Activated CD4-positive, alpha-beta T cell treated with anti-CD3 and anti-CD28 coated beads, Interleukin-2, amount 10 ng/mL, durations not matched to agents 7 days and 5 days (primary cell): ENCODE measurements at regions not wholly inside any gene's neighbourhood (a gene's known extent, or its start where the extent isn't known, plus 50 kb on each side); places are given as distances from the start of the nearest gene placed in this dataset.

ENCODE experiments used
- CTCF ChIA-PET: fragments of 350-600 bp; sonication (Branson Sonifier 250); formaldehyde crosslinking; loops from one replicate; lab custom pipeline; 2021; ENCODE audit warnings: antibody characterized with exemption; lab: Charles Lee
- POLR2A ChIA-PET: fragments of 350-600 bp; sonication (Branson Sonifier 250); formaldehyde crosslinking; loops from one replicate; lab custom pipeline; 2021; ENCODE audit warnings: antibody characterized with exemption; lab: Charles Lee
- DNase-seq: peaks from one replicate; pipeline ENCODE4 v3.0.0-alpha.2; 2020
- H3K27ac Mint-ChIP-seq: one replicate; pipeline ENCODE4 v1.8.0; 2021; ENCODE audit warnings: mild to moderate bottlenecking, moderate library complexity, mixed read lengths
- H3K27me3 Mint-ChIP-seq: one replicate; pipeline ENCODE4 v1.8.0; 2021; ENCODE audit warnings: mixed read lengths
- H3K36me3 Mint-ChIP-seq: one replicate; pipeline ENCODE4 v1.8.0; 2021; ENCODE audit warnings: low read depth, mixed read lengths
- H3K4me1 Mint-ChIP-seq: one replicate; pipeline ENCODE4 v1.8.0; 2021; ENCODE audit warnings: mixed read lengths
- H3K4me3 Mint-ChIP-seq: one replicate; pipeline ENCODE4 v1.8.0; 2021; ENCODE audit warnings: mild to moderate bottlenecking, moderate library complexity, mixed read lengths
- H3K9me3 Mint-ChIP-seq: one replicate; pipeline ENCODE4 v1.8.0; 2021; ENCODE audit warnings: mixed read lengths

DNA sequence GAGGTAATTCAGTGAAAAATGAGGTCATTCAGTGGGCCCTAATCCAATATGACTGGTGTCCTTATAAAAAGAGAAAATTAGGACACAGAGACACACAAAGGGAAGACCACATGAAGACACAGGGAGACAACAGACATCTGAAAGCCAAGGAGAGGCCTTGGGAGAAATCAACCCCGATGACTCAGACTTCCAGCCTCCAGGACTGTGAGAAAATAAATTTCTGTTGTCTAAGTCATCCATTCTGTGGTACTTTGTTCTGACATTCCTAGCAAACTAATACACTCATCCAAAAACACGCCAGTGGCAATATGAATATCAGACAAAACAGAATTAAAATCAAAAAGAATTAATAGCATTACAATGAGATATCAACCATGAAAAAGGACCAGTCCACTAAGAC is 303.7 kb downstream of the SS18 start:
- Mint-ChIP-seq H3K9me3 (peaks cover 2% of the 10 kb centered on the region), H3K4me3 (no peak overlapping the region), H3K27ac (no peak overlapping the region), H3K4me1 (no peaks in the 10 kb centered on the region), H3K27me3 (peaks cover 4% of the 10 kb centered on the region), H3K36me3 (no peaks in the 10 kb centered on the region)
- DNase-seq: no peak
- ChIA-PET POLR2A (no interaction called here), CTCF (no interaction called here)

DNA sequence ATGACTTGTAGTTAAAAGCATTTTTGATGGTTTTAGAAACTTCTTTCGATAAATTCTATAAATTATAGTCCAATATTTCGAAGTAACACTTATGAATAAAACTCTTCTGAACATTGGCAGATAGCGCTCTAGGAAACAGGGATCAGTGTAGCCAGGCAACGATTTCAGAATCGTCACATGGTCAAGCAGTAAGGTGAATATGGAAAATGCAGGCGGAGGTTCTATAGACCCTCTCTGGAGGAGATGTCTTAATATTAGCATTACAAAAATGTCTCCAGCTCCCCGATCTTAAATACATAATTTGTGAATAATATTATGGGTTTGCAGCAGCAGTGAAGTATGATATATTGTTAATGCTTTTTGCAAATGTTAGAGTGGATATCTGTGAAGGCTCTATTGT is 310.3 kb downstream of the SS18 start:
- Mint-ChIP-seq H3K9me3 (no peaks in the 10 kb centered on the region), H3K4me3 (no peak overlapping the region), H3K27me3 (peaks cover 5% of the 10 kb centered on the region), H3K27ac (no peak overlapping the region), H3K4me1 (no peaks in the 10 kb centered on the region), H3K36me3 (no peaks in the 10 kb centered on the region)
- ChIA-PET CTCF (no interaction called here), POLR2A (no interaction called here)
- no peak for DNase-seq

DNA sequence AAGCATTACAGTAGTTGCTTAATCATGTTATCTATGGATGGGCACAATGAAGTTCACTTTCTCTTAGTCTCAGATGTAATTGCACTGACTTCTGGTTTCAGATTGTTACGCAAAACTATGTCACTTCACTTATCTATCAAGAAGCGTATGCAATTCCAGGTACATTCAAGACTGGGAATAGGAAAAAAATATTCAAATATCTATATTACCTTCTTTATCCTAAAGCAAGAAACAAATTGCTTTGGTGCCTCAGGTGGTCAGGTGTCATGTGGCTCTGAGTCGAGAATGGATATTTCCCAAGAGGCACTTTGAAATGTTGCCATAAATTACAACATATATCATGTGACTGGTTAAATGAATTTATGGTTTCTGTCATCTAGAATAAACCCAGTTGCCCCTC is 318.6 kb downstream of the SS18 start:
- Mint-ChIP-seq H3K4me1 (no peaks in the 10 kb centered on the region), H3K27ac (no peak overlapping the region), H3K4me3 (no peak overlapping the region), H3K9me3 (no peaks in the 10 kb centered on the region), H3K27me3 (peaks cover 2% of the 10 kb centered on the region), H3K36me3 (no peaks in the 10 kb centered on the region)
- no peak for DNase-seq
- POLR2A ChIA-PET: no interaction called here
- CTCF ChIA-PET: no interaction called here

DNA sequence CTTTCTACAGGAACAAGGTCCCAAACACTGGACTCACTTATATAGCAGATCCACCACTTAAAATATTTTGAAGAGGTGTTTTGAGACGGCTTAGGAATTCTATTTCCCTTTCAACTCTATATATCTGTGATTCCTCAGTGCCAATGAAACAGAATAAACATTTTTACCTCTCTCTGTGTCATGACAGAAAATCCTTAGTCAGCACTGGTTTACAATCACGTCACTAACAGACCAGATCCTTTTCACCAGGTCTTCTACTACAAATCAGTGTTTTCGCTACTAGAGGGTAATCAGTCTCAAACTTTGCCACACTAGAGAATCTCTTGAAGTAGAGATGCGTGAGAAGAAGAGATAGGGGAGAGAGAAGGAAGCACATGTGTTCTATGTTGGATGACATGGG is 325.6 kb downstream of the SS18 start:
- DNase-seq: no peak
- Mint-ChIP-seq H3K4me3 (no peak overlapping the region), H3K36me3 (no peaks in the 10 kb centered on the region), H3K27me3 (no peaks in the 10 kb centered on the region), H3K9me3 (no peaks in the 10 kb centered on the region), H3K4me1 (no peaks in the 10 kb centered on the region), H3K27ac (no peak overlapping the region)
- ChIA-PET CTCF (no interaction called here), POLR2A (no interaction called here)

DNA sequence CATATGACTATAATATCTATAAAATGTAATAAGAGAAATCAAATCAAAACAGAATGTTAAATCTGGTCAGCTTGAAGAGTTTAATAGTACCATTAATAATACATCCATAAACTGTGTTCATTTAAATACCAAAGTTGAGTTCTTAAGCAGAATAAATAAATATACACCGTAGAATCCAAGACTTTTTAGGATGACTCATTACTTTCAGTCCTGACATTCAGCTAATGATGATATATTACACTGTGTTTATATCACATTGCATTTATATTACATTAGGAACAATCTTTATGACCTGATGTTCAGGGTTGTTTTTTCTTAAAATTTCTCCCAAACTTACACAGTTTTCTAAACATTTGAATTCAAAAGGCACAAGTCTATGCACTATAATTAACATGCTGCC is 331.3 kb downstream of the SS18 start:
- POLR2A ChIA-PET: no interaction called here

DNA sequence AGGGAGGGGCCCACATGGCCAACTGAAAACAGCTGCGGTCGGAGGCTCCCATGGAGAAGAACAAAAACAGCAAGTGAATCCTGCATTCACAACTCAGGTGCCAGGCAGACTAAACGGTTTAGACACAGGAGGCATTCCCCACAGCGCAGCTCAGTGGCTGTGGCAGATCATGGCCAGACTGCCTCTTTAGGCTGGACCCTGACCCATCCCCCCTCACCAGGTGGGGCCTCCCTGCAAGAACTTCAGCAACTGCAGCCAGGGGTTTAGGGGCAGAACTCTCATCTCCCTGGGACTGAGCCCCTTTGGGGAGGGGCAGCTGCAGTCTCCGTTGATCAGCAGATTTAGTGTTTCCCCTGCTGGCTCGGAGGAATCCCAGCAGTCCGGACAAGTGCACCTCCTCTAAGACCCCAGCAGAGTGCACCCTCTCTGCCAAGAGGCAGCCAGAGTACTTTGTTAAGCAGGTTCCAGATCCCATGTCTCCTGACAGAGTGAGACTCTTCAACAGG is 346.7 kb downstream of the SS18 start:
- no peaks in the 10 kb centered on the region for H3K27me3 Mint-ChIP-seq
- H3K27ac Mint-ChIP-seq: no peak overlapping the region
- no peaks in the 10 kb centered on the region for H3K4me1 Mint-ChIP-seq
- H3K4me3 Mint-ChIP-seq: no peak overlapping the region
- no peaks in the 10 kb centered on the region for H3K9me3 Mint-ChIP-seq
- ChIA-PET CTCF (no interaction called here), POLR2A (no interaction called here)
- no peak for DNase-seq
- H3K36me3 Mint-ChIP-seq: no peaks in the 10 kb centered on the region

More for the DNA sequence above, 331.3 kb downstream of the SS18 start:
- no peak for DNase-seq
- H3K4me3 Mint-ChIP-seq: no peak overlapping the region
- no peaks in the 10 kb centered on the region for H3K4me1 Mint-ChIP-seq
- CTCF ChIA-PET: no interaction called here
- no peaks in the 10 kb centered on the region for H3K36me3 Mint-ChIP-seq
- H3K27ac Mint-ChIP-seq: no peak overlapping the region
- no peaks in the 10 kb centered on the region for H3K9me3 Mint-ChIP-seq
- peaks cover 2% of the 10 kb centered on the region for H3K27me3 Mint-ChIP-seq

DNA sequence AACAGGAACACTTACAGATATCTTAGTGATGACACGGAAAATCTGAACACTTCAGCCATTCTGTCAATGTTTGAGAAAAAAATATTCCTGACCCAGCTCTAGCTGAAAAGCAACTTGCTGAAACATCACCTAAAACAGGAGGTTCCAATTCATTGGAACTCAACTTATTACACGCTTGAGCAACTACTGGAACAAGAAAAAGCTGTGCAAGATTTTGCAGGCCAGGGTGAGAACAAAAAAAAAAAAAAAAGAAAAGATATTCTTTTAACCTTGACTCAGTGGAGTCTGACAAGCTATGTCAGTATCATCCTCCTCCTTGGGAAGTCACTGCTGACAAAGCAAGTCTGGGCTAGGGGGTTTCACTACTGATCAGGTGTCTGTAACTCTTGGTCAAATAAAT is 351.0 kb downstream of the SS18 start:
- Mint-ChIP-seq H3K9me3 (no peaks in the 10 kb centered on the region), H3K27ac (no peak overlapping the region), H3K36me3 (no peaks in the 10 kb centered on the region), H3K4me3 (no peak overlapping the region), H3K4me1 (no peaks in the 10 kb centered on the region), H3K27me3 (no peaks in the 10 kb centered on the region)
- ChIA-PET CTCF (no interaction called here), POLR2A (no interaction called here)
- DNase-seq: no peak

DNA sequence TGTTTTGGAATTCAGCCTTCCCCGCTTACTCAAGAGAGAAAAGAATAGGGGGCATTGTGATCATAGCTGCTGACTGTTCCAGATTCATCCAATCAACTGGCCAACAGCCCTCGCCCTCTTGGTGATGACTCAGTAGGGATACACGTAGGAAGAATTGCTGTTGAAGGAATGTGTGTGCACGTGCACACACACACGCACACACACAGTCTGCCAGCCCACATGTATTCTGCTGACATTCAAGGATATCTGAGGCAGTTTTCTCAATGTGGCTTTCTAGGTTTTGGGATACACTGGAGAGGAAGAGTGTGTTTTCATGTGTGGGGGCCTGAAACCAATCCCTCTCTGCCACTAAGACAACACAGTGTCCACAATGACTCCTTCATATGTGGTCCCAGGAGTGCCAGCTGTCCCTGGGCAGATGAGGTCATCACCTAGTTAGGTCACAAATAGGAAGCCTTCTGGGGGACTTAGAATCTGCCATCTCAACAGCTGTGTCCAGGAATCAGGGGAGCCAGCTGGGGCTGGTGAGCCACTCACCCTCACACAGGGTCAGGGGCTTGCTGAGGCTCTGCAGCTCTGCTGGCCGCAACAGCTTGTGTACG is 352.6 kb downstream of the SS18 start:
- no peaks in the 10 kb centered on the region for H3K9me3 Mint-ChIP-seq
- no peak overlapping the region for H3K4me3 Mint-ChIP-seq
- H3K36me3 Mint-ChIP-seq: no peaks in the 10 kb centered on the region
- CTCF ChIA-PET: no interaction called here
- no peak overlapping the region for H3K27ac Mint-ChIP-seq
- POLR2A ChIA-PET: no interaction called here
- no peak for DNase-seq
- H3K27me3 Mint-ChIP-seq: no peaks in the 10 kb centered on the region
- no peaks in the 10 kb centered on the region for H3K4me1 Mint-ChIP-seq

DNA sequence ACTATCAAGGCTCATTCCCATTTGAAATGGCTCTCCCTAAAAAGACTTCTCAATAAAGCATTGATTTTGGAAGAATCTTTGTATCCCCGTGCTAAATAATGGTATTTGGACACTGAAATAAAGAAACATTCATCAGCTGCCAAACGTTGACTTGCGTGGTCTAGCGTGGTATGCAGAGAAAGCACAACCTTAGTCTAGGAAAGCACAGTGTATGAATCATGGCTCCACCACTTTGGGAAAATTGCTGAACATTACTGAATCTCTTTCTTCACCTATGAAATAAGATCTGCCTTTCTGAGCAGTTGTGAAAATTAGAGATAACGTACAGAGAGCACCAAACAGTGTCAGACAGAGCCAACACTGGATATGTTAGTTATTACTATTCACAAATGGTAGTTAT is 353.9 kb downstream of the SS18 start:
- Mint-ChIP-seq H3K9me3 (no peaks in the 10 kb centered on the region), H3K36me3 (no peaks in the 10 kb centered on the region), H3K27me3 (no peaks in the 10 kb centered on the region), H3K4me3 (no peak overlapping the region), H3K4me1 (no peaks in the 10 kb centered on the region), H3K27ac (no peak overlapping the region)
- ChIA-PET CTCF (no interaction called here), POLR2A (no interaction called here)
- no peak for DNase-seq

DNA sequence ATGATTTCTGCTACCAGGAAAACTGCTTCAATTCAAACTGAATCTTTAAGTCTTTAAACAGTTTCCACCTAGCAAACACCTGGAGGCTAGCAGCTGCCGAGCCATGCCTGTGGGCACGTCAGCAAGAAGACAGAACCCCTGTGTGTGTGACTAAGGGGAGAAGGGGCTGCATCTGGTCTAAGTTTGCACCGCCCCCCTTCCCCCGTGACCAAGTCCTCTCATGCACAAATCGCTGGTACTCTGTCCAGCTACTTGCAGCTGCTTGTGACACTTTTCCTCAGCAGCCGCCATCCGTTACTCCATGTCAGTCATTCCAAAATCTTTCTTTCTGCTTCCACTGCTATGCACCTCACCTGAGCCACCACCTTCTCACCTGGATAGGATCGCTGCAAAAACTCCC is 355.0 kb downstream of the SS18 start:
- ChIA-PET CTCF (no interaction called here), POLR2A (no interaction called here)
- H3K4me1 Mint-ChIP-seq: no peaks in the 10 kb centered on the region

DNA sequence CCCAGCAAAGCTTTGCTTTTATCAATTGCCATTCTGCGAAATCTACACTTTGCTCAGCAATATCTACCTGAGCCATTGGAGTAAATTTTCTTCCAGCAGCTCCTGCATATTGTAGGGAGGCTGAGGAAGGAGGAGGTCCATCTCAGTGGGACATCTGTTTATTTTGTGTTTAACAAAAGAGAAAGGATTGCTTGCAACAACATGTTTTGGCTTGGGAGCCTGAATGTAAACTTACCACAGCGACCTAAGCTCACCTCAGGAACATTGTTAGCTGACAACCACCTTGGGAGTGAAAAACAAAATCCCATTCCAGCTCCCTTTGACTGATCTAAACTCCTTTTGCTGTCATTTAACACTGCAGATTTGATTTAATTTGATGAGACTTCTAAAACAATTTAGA is 356.1 kb downstream of the SS18 start:
- Mint-ChIP-seq H3K9me3 (peaks cover 3% of the 10 kb centered on the region), H3K27ac (no peak overlapping the region), H3K27me3 (no peaks in the 10 kb centered on the region), H3K36me3 (no peaks in the 10 kb centered on the region), H3K4me3 (no peak overlapping the region), H3K4me1 (no peaks in the 10 kb centered on the region)
- no peak for DNase-seq
- ChIA-PET CTCF (no interaction called here), POLR2A (no interaction called here)

More for the DNA sequence above, 355.0 kb downstream of the SS18 start:
- no peak overlapping the region for H3K4me3 Mint-ChIP-seq
- H3K9me3 Mint-ChIP-seq: peaks cover 1% of the 10 kb centered on the region
- H3K36me3 Mint-ChIP-seq: no peaks in the 10 kb centered on the region
- DNase-seq: no peak
- no peaks in the 10 kb centered on the region for H3K27me3 Mint-ChIP-seq
- H3K27ac Mint-ChIP-seq: no peak overlapping the region

DNA sequence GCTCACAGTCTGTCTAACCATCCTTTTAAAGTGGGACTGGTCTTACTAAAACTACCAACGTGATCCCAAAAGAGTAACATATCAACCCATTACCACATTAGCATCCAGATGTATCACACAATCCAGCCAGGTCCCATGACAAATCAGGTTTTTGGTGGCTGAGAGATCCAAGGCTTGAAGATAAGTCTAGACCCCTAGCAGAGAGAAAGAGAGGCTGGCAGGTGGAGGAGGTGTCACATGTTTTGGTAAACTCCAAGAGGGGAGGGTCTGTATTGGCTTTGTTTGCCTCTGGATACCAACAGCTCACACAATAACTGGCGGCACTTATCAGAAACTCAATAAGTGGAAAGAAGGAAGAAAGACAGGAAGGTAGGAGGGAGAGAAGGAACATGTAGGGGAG is 357.6 kb downstream of the SS18 start:
- no peak overlapping the region for H3K4me3 Mint-ChIP-seq
- H3K4me1 Mint-ChIP-seq: no peaks in the 10 kb centered on the region
- ChIA-PET POLR2A (no interaction called here), CTCF (no interaction called here)
- no peaks in the 10 kb centered on the region for H3K27me3 Mint-ChIP-seq
- no peak for DNase-seq
- H3K36me3 Mint-ChIP-seq: no peaks in the 10 kb centered on the region
- H3K27ac Mint-ChIP-seq: no peak overlapping the region
- peaks cover 5% of the 10 kb centered on the region for H3K9me3 Mint-ChIP-seq

DNA sequence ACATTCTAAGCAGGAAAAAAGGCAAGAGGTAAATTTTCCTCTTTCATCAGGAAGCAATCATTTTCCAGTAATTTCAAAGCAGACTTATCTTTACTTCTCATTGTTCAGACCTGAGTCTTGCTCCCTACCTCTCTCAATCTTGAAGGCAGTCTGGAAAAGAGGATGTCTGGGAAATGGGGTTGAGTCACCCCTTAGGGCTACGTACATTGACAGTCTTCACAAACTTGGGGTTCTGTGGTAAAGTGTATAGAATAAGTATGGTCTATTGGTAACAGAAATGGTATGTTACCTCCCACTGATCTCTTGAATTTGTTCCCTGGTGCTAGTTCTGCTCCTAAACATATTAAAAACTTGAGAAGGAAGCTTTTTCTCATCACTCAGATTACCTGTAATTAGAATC is 361.3 kb downstream of the SS18 start:
- peaks cover 5% of the 10 kb centered on the region for H3K9me3 Mint-ChIP-seq
- no peaks in the 10 kb centered on the region for H3K36me3 Mint-ChIP-seq
- no peak overlapping the region for H3K4me3 Mint-ChIP-seq
- no peak overlapping the region for H3K27ac Mint-ChIP-seq
- H3K4me1 Mint-ChIP-seq: no peaks in the 10 kb centered on the region
- no peaks in the 10 kb centered on the region for H3K27me3 Mint-ChIP-seq
- DNase-seq: no peak
- POLR2A ChIA-PET: no interaction called here
- CTCF ChIA-PET: no interaction called here

DNA sequence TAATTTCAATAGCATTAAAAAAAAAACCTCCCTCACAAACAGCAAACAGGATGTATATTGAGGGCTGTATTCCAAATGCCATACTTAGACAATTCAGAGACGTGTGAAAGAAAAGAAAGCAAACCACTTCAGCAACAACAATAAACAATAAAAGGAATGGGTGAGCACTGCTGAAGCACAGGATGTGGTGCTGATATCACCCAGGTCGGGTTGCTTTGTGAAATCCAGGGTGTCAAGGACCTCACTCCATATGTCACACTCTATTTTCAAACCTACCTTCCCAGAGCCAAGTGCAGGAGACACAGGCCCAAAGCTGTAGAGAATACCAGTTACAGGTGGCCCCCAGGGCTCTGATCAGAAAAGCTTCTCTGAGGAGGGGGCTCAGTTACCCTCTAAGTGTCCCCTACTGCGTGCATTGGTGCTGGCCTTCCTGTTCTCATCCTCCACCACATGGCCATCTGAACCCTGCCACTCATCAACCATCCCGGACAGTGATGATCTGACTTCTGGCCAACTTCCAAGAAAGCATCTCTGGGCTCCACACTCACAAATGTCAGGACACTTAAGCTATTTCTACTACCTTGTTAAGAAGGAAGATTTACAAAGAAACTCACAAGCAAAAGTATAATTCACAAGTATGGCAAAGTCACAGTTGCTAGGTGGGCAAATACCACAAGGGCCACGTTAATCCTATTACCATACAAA is 363.0 kb downstream of the SS18 start:
- ChIA-PET POLR2A (no interaction called here), CTCF (no interaction called here)
- DNase-seq: no peak
- no peaks in the 10 kb centered on the region for H3K36me3 Mint-ChIP-seq
- H3K27me3 Mint-ChIP-seq: no peaks in the 10 kb centered on the region
- H3K4me3 Mint-ChIP-seq: no peak overlapping the region
- peaks cover 5% of the 10 kb centered on the region for H3K9me3 Mint-ChIP-seq
- no peak overlapping the region for H3K27ac Mint-ChIP-seq
- H3K4me1 Mint-ChIP-seq: no peaks in the 10 kb centered on the region
